K562 (cell line): ENCODE measurements at regions not wholly inside any gene's neighbourhood (a gene's known extent, or its start where the extent isn't known, plus 50 kb on each side); places are given as distances from the start of the nearest gene placed in this dataset.
A peak's percentile ranks its signal among the peaks of the same experiment; 100 is the strongest.

Experiments used
- ATF6 ChIP-seq: sonication (generic); formaldehyde crosslinking; IDR thresholded peaks from 2 replicates; pipeline ENCODE4 v1.4.0; 2020; ENCODE audit warnings: mild to moderate bottlenecking, missing genetic modification reagents
- GTF3C2 ChIP-seq: IDR thresholded peaks from 3 replicates; pipeline ENCODE4 v1.6.1; 2011; ENCODE audit warnings: borderline replicate concordance, mild to moderate bottlenecking, moderate library complexity; ENCODE audit not compliant: insufficient read length; ENCODE audit errors: extremely low read depth
- HMBOX1 ChIP-seq: sonication (generic); IDR thresholded peaks from 2 replicates; pipeline ENCODE4 v1.6.1; 2016
- KDM2B ChIP-seq: fragments of 250-450 bp; sonication (Bioruptor Pico); IDR thresholded peaks from 2 replicates; pipeline ENCODE4 v1.8.0; 2021; ENCODE audit warnings: mild to moderate bottlenecking, moderate library complexity
- MAX ChIP-seq: sonication (generic); formaldehyde crosslinking; IDR thresholded peaks from 2 replicates; pipeline ENCODE4 v1.9.0; 2022; ENCODE audit warnings: mild to moderate bottlenecking, missing genetic modification reagents
- MTA2 ChIP-seq: fragments of 450-650 bp; IDR thresholded peaks from 2 replicates; pipeline ENCODE4 v1.6.1; 2016; ENCODE audit warnings: low read depth
- MXD1 ChIP-seq: fragments of 250-450 bp; sonication (Bioruptor Pico); IDR thresholded peaks from 2 replicates; pipeline ENCODE4 v1.8.0; 2021; ENCODE audit warnings: borderline replicate concordance, mild to moderate bottlenecking, moderate library complexity; ENCODE audit not compliant: poor library complexity, severe bottlenecking
- NCOA4 ChIP-seq: fragments of 450-650 bp; IDR thresholded peaks from 2 replicates; pipeline ENCODE4 v1.6.1; 2018; ENCODE audit warnings: mild to moderate bottlenecking; ENCODE audit not compliant: partially characterized antibody
- NR2C2 ChIP-seq, 2 experiments: fragments of 200-800 bp in 1 of 2; sonication (Bioruptor generic) in 1 of 2; sonication (generic) in 1 of 2; formaldehyde crosslinking in 1 of 2; IDR thresholded peaks; 2 replicates each; pipeline versions ENCODE4 v1.6.1 to v1.8.0; 2016 to 2022; ENCODE audit warnings: mild to moderate bottlenecking in 1 of 2, missing compliant biosample characterization in 1 of 2, missing genetic modification characterization in 1 of 2, missing genetic modification reagents in 1 of 2
- STAT5A ChIP-seq: IDR thresholded peaks from 2 replicates; pipeline ENCODE4 v1.6.1; 2012; ENCODE audit warnings: low read length, inconsistent platforms, borderline replicate concordance
- TCF3 ChIP-seq: sonication (generic); formaldehyde crosslinking; IDR thresholded peaks from 2 replicates; pipeline ENCODE4 v1.4.0; 2020; ENCODE audit warnings: mild to moderate bottlenecking, missing genetic modification reagents
- TCF7L2 ChIP-seq: fragments of 150-350 bp; IDR thresholded peaks from 2 replicates; pipeline ENCODE4 v1.6.1; 2016; ENCODE audit warnings: low read depth, mild to moderate bottlenecking, low read length, moderate library complexity
- TEAD1 ChIP-seq, 2 experiments: fragments of 450-650 bp in 1 of 2; sonication (generic) in 1 of 2; formaldehyde crosslinking; IDR thresholded peaks; 2 replicates each; pipeline versions ENCODE4 v1.4.0 to v1.8.0; 2020 to 2022; ENCODE audit warnings: mild to moderate bottlenecking in 2 of 2, missing genetic modification reagents in 1 of 2
- THAP12 ChIP-seq: fragments of 250-450 bp; sonication (Bioruptor Pico); IDR thresholded peaks from 2 replicates; pipeline ENCODE4 v1.9.0; 2021; ENCODE audit warnings: mild to moderate bottlenecking, inconsistent platforms
- TOE1 ChIP-seq, 2 experiments: fragments of 450-650 bp in 1 of 2; sonication (generic) in 1 of 2; formaldehyde crosslinking in 1 of 2; IDR thresholded peaks; 2 replicates each; pipeline versions ENCODE4 v1.7.1 to v1.8.0; 2016 to 2022; ENCODE audit warnings: borderline replicate concordance in 2 of 2, mild to moderate bottlenecking in 2 of 2, antibody characterized with exemption in 1 of 2, inconsistent platforms in 1 of 2, low read depth in 1 of 2, missing genetic modification reagents in 1 of 2, moderate library complexity in 1 of 2

- TF ChIP-seq ATF6 (CRISPR knock-in tag) (peak; percentile 32; the same call in 1 of the 2 replicates), MTA2 (no peak), TCF7L2 (no peak), THAP12 (CRISPR knock-in tag) (no peak), GTF3C2 (peak; percentile 100), TOE1 (IDR thresholded peaks at IDR 0.05; ENCODE audit: borderline replicate concordance) (no peak; the same call in 1 of the 2 replicates), TOE1 (CRISPR knock-in tag; IDR thresholded peaks at IDR 0.05; ENCODE audit: borderline replicate concordance, low read depth) (no peak), MXD1 (no peak), NCOA4 (no peak), STAT5A (no peak), TCF3 (CRISPR knock-in tag) (no peak), MAX (CRISPR knock-in tag) (no peak), KDM2B (CRISPR knock-in tag) (peak; percentile 88; the same call in 1 of the 2 replicates), NR2C2 (CRISPR knock-in tag; IDR thresholded peaks at IDR 0.05) (no peak), NR2C2 (tag; IDR thresholded peaks at IDR 0.05) (0 out of 2 replicates have a peak, but pooled peaks have one; percentile 20), TEAD1 (CRISPR knock-in tag; IDR thresholded peaks at IDR 0.05) (peak in 1 of 2 experiments; percentile 37; a peak in 1 of 4 replicates), HMBOX1 (no peak)
Observed at GRCh38 chr6:27668442-27669294, 195.8 kb upstream of the ZNF184 start (continued).
